ENCODE measurements at regions not wholly inside any gene's neighbourhood (a gene's known extent, or its start where the extent isn't known, plus 50 kb on each side); places are given as distances from the start of the nearest gene placed in this dataset.

- Histone ChIP-seq H3K9ac (ENCODE audit: control insufficient read depth, extremely low read depth, insufficient read depth, low read length) (no peak overlapping the region), H3K9me3 (ENCODE audit: control insufficient read depth, low read depth, low read length) (no peaks in the 10 kb centered on the region), H3K79me2 (ENCODE audit: control insufficient read depth, insufficient read depth, low read length) (no peaks in the 10 kb centered on the region), H3K4me3 (ENCODE audit: control insufficient read depth in 2 of 3, extremely low read depth in 1 of 3, insufficient read depth in 2 of 3, low read depth in 1 of 3, low read length in 3 of 3) (no peak overlapping the region), H4K20me1 (ENCODE audit: control insufficient read depth, extremely low read depth, insufficient read depth, low read length) (no peaks in the 10 kb centered on the region), H3K4me2 (ENCODE audit: control insufficient read depth, extremely low read depth, insufficient read depth, low read depth, low read length) (no peak overlapping the region), H3K4me1 (ENCODE audit: control insufficient read depth, extremely low read depth, insufficient read depth, low read length) (no peaks in the 10 kb centered on the region), H2AFZ (ENCODE audit: control insufficient read depth, low read length) (no peak overlapping the region), H3K36me3 (ENCODE audit: control insufficient read depth in 2 of 2, extremely low read depth in 1 of 2, insufficient read depth in 2 of 2, low read length in 2 of 2) (no peaks in the 10 kb centered on the region), H3K27me3 (ENCODE audit: control insufficient read depth, extremely low read depth, insufficient read depth, low read length) (no peaks in the 10 kb centered on the region), H3K27ac (ENCODE audit: control insufficient read depth, insufficient read depth, low read length) (no peak overlapping the region), H3K9me1 (ENCODE audit: control insufficient read depth, extremely low read depth, insufficient read depth, low read length) (no peaks in the 10 kb centered on the region)
- dilution Hi-C loops (cut with MboI; ENCODE audit: extremely low pct_ligation_motif_present, low sequenced_read_pairs): no loop called here
- no peak for TF ChIP-seq EZH2 (IDR thresholded peaks at IDR 0.05; ENCODE audit: low read length)
- TF ChIP-seq, protein P1, sequence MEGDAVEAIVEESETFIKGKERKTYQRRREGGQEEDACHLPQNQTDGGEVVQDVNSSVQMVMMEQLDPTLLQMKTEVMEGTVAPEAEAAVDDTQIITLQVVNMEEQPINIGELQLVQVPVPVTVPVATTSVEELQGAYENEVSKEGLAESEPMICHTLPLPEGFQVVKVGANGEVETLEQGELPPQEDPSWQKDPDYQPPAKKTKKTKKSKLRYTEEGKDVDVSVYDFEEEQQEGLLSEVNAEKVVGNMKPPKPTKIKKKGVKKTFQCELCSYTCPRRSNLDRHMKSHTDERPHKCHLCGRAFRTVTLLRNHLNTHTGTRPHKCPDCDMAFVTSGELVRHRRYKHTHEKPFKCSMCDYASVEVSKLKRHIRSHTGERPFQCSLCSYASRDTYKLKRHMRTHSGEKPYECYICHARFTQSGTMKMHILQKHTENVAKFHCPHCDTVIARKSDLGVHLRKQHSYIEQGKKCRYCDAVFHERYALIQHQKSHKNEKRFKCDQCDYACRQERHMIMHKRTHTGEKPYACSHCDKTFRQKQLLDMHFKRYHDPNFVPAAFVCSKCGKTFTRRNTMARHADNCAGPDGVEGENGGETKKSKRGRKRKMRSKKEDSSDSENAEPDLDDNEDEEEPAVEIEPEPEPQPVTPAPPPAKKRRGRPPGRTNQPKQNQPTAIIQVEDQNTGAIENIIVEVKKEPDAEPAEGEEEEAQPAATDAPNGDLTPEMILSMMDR (optimal IDR thresholded peaks at IDR 0.05 in 1 of 3, IDR thresholded peaks at IDR 0.05 in 1 of 3, conservative IDR thresholded peaks at IDR 0.05 in 1 of 3; ENCODE audit: extremely low read depth in 1 of 3, insufficient read depth in 2 of 3, low read length in 3 of 3): no peak
- FAIRE-seq: no peak
- DNase-seq (ENCODE audit: low read depth, low spot score): no peak
Observed at GRCh38 chr2:208584378-208584985, 177.9 kb downstream of the PTH2R start.

DNA sequence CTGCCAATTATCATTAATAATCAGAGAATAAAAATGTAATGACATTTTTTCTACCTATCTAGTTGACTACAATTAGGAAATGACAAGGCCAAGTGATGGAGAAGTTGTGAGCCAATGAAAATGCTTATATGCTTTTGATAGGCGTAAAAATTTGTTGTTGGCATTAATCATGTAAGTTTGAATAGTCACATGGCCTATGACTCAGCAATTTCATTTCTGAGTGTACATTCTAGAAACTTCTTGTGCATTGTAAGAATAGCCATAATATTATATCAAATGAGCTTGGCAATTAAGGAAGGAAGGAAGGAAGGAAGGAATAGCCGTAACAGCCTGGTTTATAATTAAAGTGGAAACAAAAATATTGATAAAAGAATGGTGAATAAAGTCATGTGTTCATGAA is 179.9 kb downstream of the PTH2R start:
- DNase-seq (ENCODE audit: low read depth, low spot score) (no peak), FAIRE-seq (no peak)
- H3K9me1 ChIP-seq (ENCODE audit: control insufficient read depth, extremely low read depth, insufficient read depth, low read length): no peaks in the 10 kb centered on the region
- H3K79me2 ChIP-seq (ENCODE audit: control insufficient read depth, insufficient read depth, low read length): no peaks in the 10 kb centered on the region
- H4K20me1 ChIP-seq (ENCODE audit: control insufficient read depth, extremely low read depth, insufficient read depth, low read length): no peaks in the 10 kb centered on the region
- H3K36me3 ChIP-seq (ENCODE audit: control insufficient read depth in 2 of 2, extremely low read depth in 1 of 2, insufficient read depth in 2 of 2, low read length in 2 of 2): no peaks in the 10 kb centered on the region
- H3K9ac ChIP-seq (ENCODE audit: control insufficient read depth, extremely low read depth, insufficient read depth, low read length): no peak overlapping the region
- H2AFZ ChIP-seq (ENCODE audit: control insufficient read depth, low read length): no peak overlapping the region
- no peaks in the 10 kb centered on the region for H3K4me1 ChIP-seq (ENCODE audit: control insufficient read depth, extremely low read depth, insufficient read depth, low read length)
- H3K27ac ChIP-seq (ENCODE audit: control insufficient read depth, insufficient read depth, low read length): no peak overlapping the region
- H3K27me3 ChIP-seq (ENCODE audit: control insufficient read depth, extremely low read depth, insufficient read depth, low read length): no peaks in the 10 kb centered on the region
- no peak overlapping the region for H3K4me3 ChIP-seq (ENCODE audit: control insufficient read depth in 2 of 3, extremely low read depth in 1 of 3, insufficient read depth in 2 of 3, low read depth in 1 of 3, low read length in 3 of 3)
- no peak overlapping the region for H3K4me2 ChIP-seq (ENCODE audit: control insufficient read depth, extremely low read depth, insufficient read depth, low read depth, low read length)
- H3K9me3 ChIP-seq (ENCODE audit: control insufficient read depth, low read depth, low read length): no peaks in the 10 kb centered on the region
- dilution Hi-C loops (cut with MboI; ENCODE audit: extremely low pct_ligation_motif_present, low sequenced_read_pairs): no loop called here
- TF ChIP-seq EZH2 (IDR thresholded peaks at IDR 0.05; ENCODE audit: low read length): no peak
- TF ChIP-seq, protein P1 (optimal IDR thresholded peaks at IDR 0.05 in 1 of 3, IDR thresholded peaks at IDR 0.05 in 1 of 3, conservative IDR thresholded peaks at IDR 0.05 in 1 of 3; ENCODE audit: extremely low read depth in 1 of 3, insufficient read depth in 2 of 3, low read length in 3 of 3): no peak

Measured in keratinocyte (primary cell).